ENCODE measurements at regions not wholly inside any gene's neighbourhood (a gene's known extent, or its start where the extent isn't known, plus 50 kb on each side); places are given as distances from the start of the nearest gene placed in this dataset.

DNA sequence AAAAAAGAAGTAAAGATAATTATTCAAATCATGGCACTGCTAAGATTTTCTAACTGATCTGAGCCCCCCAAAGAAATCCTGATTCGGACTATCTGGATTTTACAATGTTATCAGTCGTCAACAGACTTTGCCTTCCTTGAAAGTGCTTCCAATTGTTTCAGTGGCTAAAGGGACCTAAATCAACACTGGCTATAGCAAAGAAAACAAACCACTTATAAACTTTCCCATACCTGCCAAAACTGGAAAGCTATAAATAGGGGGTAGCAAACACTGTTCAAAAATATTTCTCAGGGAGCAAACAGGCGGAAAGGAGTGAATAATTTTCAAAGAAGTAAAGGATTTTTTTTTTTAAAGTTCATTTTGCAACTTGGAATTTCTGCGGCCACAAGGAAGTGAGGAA is 105.6 kb upstream of the LIFR start:
- TF ChIP-seq, protein P1, sequence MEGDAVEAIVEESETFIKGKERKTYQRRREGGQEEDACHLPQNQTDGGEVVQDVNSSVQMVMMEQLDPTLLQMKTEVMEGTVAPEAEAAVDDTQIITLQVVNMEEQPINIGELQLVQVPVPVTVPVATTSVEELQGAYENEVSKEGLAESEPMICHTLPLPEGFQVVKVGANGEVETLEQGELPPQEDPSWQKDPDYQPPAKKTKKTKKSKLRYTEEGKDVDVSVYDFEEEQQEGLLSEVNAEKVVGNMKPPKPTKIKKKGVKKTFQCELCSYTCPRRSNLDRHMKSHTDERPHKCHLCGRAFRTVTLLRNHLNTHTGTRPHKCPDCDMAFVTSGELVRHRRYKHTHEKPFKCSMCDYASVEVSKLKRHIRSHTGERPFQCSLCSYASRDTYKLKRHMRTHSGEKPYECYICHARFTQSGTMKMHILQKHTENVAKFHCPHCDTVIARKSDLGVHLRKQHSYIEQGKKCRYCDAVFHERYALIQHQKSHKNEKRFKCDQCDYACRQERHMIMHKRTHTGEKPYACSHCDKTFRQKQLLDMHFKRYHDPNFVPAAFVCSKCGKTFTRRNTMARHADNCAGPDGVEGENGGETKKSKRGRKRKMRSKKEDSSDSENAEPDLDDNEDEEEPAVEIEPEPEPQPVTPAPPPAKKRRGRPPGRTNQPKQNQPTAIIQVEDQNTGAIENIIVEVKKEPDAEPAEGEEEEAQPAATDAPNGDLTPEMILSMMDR (conservative IDR thresholded peaks at IDR 0.05): no peak
- peaks cover 5% of the 10 kb centered on the region; the same call in 1 of the 2 replicates for H3K27me3 Mint-ChIP-seq (ENCODE audit: low read depth)
- Histone ChIP-seq H2BK5ac (ENCODE audit: insufficient read length, low read length) (no peak overlapping the region), H3K9ac (ENCODE audit: extremely low read depth, insufficient read length, low read length) (no peak overlapping the region), H3K23ac (ENCODE audit: insufficient read length, low read depth, low read length) (no peak overlapping the region), H3K4me1 (ENCODE audit: insufficient read depth, low read length) (no peaks in the 10 kb centered on the region; the same call in 1 of the 2 replicates), H3T11ph (ENCODE audit: low read length) (no peak overlapping the region), H2BK20ac (ENCODE audit: low read depth, low read length, poor library complexity, severe bottlenecking) (no peak overlapping the region), H3K4me2 (ENCODE audit: insufficient read depth, insufficient read length, low read length) (no peak overlapping the region), H2AFZ (ENCODE audit: low read length) (no peak overlapping the region), H4K91ac (ENCODE audit: insufficient read length, low read depth, low read length) (no peak overlapping the region), H2AK5ac (ENCODE audit: insufficient read length, low read length) (no peak overlapping the region), H3K9me3 (ENCODE audit: control insufficient read depth, low read depth, low read length) (no peaks in the 10 kb centered on the region), H3K4ac (ENCODE audit: low read depth, low read length) (no peak overlapping the region), H4K8ac (replicated peaks; ENCODE audit: insufficient read length, low read depth, low read length) (no peak overlapping the region), H3K18ac (ENCODE audit: insufficient read length, low read depth, low read length) (no peak overlapping the region), H2BK12ac (ENCODE audit: insufficient read length, low read depth, low read length) (no peak overlapping the region), H2BK15ac (ENCODE audit: low read depth, low read length) (no peak overlapping the region), H3K23me2 (ENCODE audit: insufficient read length, low read depth, low read length, poor library complexity, severe bottlenecking) (no peaks in the 10 kb centered on the region), H3K79me1 (ENCODE audit: insufficient read depth, low read depth, low read length, poor library complexity, severe bottlenecking) (no peaks in the 10 kb centered on the region), H2BK120ac (ENCODE audit: low read depth, low read length, poor library complexity, severe bottlenecking) (no peak overlapping the region), H3K27ac (ENCODE audit: insufficient read length, low read depth, low read length) (no peak overlapping the region), H4K5ac (ENCODE audit: insufficient read length, low read depth, low read length) (no peak overlapping the region), H3K27me3 (ENCODE audit: insufficient read depth, low read length) (no peaks in the 10 kb centered on the region), H3K79me2 (ENCODE audit: insufficient read depth, low read length) (no peaks in the 10 kb centered on the region), H3K56ac (ENCODE audit: insufficient read length, low read depth, low read length) (no peak overlapping the region), H3K14ac (ENCODE audit: insufficient read depth, low read length) (no peak overlapping the region), H4K20me1 (ENCODE audit: control insufficient read depth, insufficient read depth, insufficient read length) (no peaks in the 10 kb centered on the region)
- no peaks in the 10 kb centered on the region for H3K36me3 Mint-ChIP-seq (ENCODE audit: insufficient read depth in 1 of 3, low read depth in 3 of 3)
- H3K27ac Mint-ChIP-seq: no peak overlapping the region
- peaks cover 8 to 17% of the 10 kb centered on the region in 2 experiments for H3K4me1 Mint-ChIP-seq
- H3K4me3 Mint-ChIP-seq: no peak overlapping the region
- no peak for DNase-seq
- no peaks in the 10 kb centered on the region; a peak in 1 of 5 replicates for H3K9me3 Mint-ChIP-seq
- no CpG with 5 or more reads among the region's 4 CpGs for WGBS (ENCODE audit: extremely low coverage, insufficient read length, low lambda C conversion rate)

All from H9 (cell line).